HL-60 (cell line): ENCODE measurements at regions not wholly inside any gene's neighbourhood (a gene's known extent, or its start where the extent isn't known, plus 50 kb on each side); places are given as distances from the start of the nearest gene placed in this dataset.

Experiments
- DNase-seq, 2 experiments: peaks; one replicate each; pipeline ENCODE4 v3.0.0-alpha.2; 2010 to 2020; ENCODE audit warnings: low read depth in 1 of 2, low spot score in 1 of 2
- H3K27ac ChIP-seq: fragments of 250-450 bp; sonication (Bioruptor Pico); replicated peaks from 2 replicates; pipeline ENCODE4 v1.5.1; 2020; ENCODE audit warnings: mild to moderate bottlenecking, moderate library complexity
- H3K27me3 ChIP-seq: fragments of 250-450 bp; sonication (Bioruptor Pico); 2 replicates; pipeline ENCODE4 v1.5.1; 2021; ENCODE audit warnings: mild to moderate bottlenecking, moderate library complexity; ENCODE audit not compliant: insufficient read depth, poor library complexity, severe bottlenecking
- H3K4me3 ChIP-seq: replicated peaks from 2 replicates; pipeline ENCODE4 v1.5.1; 2011; ENCODE audit warnings: mild to moderate bottlenecking, control low read depth, low read length; ENCODE audit not compliant: insufficient read depth
- GABPA ChIP-seq: IDR thresholded peaks from 2 replicates; pipeline ENCODE4 v1.6.1; 2012; ENCODE audit warnings: low read depth
- POLR2AphosphoS5 ChIP-seq: IDR thresholded peaks from 2 replicates; pipeline ENCODE4 v1.6.1; 2012; ENCODE audit warnings: low read depth
- REST ChIP-seq: IDR thresholded peaks from 2 replicates; pipeline ENCODE4 v1.6.1; 2012; ENCODE audit warnings: low read depth; ENCODE audit not compliant: insufficient replicate concordance
- SPI1 ChIP-seq: IDR thresholded peaks from 2 replicates; pipeline ENCODE4 v1.6.1; 2012; ENCODE audit warnings: low read depth, mild to moderate bottlenecking, borderline replicate concordance
- TF ChIP-seq, protein P1 (sequence below): IDR thresholded peaks from one replicate; pipeline ENCODE4 v1.5.1; 2011; ENCODE audit warnings: low read length, control low read depth, inconsistent platforms; ENCODE audit not compliant: insufficient read depth

DNA sequence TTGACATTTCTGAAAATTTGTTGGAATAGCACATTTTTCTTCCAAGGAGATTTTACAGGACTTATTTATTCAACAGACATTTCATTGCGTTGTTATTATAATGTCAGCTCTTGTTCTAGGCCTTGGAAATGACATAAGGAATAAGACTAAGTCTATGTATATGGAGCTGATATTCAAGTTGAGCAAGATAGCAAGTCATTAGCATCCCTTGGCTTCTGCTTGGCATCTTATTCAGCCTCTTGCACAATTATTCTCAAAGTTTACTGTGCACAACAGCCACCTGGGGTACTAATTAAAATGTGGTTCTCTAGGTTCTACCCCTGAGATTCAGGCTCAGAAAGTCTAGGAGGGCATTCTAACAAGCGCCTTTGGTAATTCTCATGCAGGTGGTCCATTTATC is 304.8 kb upstream of the DDI1 start:
- TF ChIP-seq GABPA (no peak), POLR2AphosphoS5 (no peak), REST (no peak), SPI1 (no peak)
- TF ChIP-seq, protein P1, sequence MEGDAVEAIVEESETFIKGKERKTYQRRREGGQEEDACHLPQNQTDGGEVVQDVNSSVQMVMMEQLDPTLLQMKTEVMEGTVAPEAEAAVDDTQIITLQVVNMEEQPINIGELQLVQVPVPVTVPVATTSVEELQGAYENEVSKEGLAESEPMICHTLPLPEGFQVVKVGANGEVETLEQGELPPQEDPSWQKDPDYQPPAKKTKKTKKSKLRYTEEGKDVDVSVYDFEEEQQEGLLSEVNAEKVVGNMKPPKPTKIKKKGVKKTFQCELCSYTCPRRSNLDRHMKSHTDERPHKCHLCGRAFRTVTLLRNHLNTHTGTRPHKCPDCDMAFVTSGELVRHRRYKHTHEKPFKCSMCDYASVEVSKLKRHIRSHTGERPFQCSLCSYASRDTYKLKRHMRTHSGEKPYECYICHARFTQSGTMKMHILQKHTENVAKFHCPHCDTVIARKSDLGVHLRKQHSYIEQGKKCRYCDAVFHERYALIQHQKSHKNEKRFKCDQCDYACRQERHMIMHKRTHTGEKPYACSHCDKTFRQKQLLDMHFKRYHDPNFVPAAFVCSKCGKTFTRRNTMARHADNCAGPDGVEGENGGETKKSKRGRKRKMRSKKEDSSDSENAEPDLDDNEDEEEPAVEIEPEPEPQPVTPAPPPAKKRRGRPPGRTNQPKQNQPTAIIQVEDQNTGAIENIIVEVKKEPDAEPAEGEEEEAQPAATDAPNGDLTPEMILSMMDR: no peak
- DNase-seq: no peak
- Histone ChIP-seq H3K27ac (no peak overlapping the region), H3K4me3 (no peak overlapping the region), H3K27me3 (no peaks in the 10 kb centered on the region)

- H3K27me3 ChIP-seq: no peaks in the 10 kb centered on the region
- no peak overlapping the region for H3K27ac ChIP-seq
- DNase-seq: no peak
- TF ChIP-seq REST (no peak), GABPA (no peak), POLR2AphosphoS5 (no peak), SPI1 (no peak)
- TF ChIP-seq, protein P1: no peak
- no peak overlapping the region for H3K4me3 ChIP-seq
Observed at GRCh38 chr11:103733889-103734288, 302.6 kb upstream of the DDI1 start.

- Histone ChIP-seq H3K27ac (no peak overlapping the region), H3K4me3 (no peak overlapping the region), H3K27me3 (no peaks in the 10 kb centered on the region)
- no peak for DNase-seq
- TF ChIP-seq GABPA (no peak), POLR2AphosphoS5 (no peak), SPI1 (no peak), REST (no peak)
- TF ChIP-seq, protein P1: no peak
Observed at GRCh38 chr11:103735497-103736032, 300.9 kb upstream of the DDI1 start.
